Sigmoid colon (tissue), 6 donors: ENCODE measurements at regions not wholly inside any gene's neighbourhood (a gene's known extent, or its start where the extent isn't known, plus 50 kb on each side); places are given as distances from the start of the nearest gene placed in this dataset.

Source experiments
- DNase-seq: peaks from one replicate; pipeline ENCODE4 v3.0.0-alpha.2; 2019
- H3K27ac ChIP-seq, 4 donors: fragments of 200-600 bp; sonication (generic); one replicate each; pipeline ENCODE4 v1.5.1; 2016 to 2019; ENCODE audit warnings: mild to moderate bottlenecking in 1 of 4
- H3K27me3 ChIP-seq, 3 donors: fragments of 200-600 bp; sonication (generic); one replicate each; pipeline ENCODE4 v1.5.1; 2019; ENCODE audit warnings: mild to moderate bottlenecking in 1 of 3
- H3K36me3 ChIP-seq, 4 donors: fragments of 200-600 bp; sonication (generic); one replicate each; pipeline ENCODE4 v1.5.1; 2016 to 2019
- H3K4me1 ChIP-seq, 4 donors: fragments of 200-600 bp; sonication (generic); one replicate each; pipeline ENCODE4 v1.5.1; 2017 to 2019
- H3K4me3 ChIP-seq, 4 donors: fragments of 200-600 bp; sonication (generic); one replicate each; pipeline ENCODE4 v1.5.1; 2017 to 2019; ENCODE audit warnings: mild to moderate bottlenecking in 2 of 4, moderate library complexity in 1 of 4
- H3K9me3 ChIP-seq, 4 donors: fragments of 200-600 bp in 3 of 4; sonication (generic) in 3 of 4; one replicate each; pipeline versions ENCODE4 v1.5.1 to v1.6.1; 2013 to 2019
- CTCF ChIP-seq, 4 experiments: fragments of 450-650 bp in 3 of 4; fragments of 200-600 bp in 1 of 4; IDR thresholded peaks; one replicate each; pipeline ENCODE4 v1.5.1; 2016 to 2019; ENCODE audit warnings: antibody characterized with exemption in 4 of 4, mild to moderate bottlenecking in 3 of 4, moderate library complexity in 2 of 4
- EP300 ChIP-seq, 4 donors: sonication (generic); formaldehyde crosslinking; IDR thresholded peaks; one replicate each; pipeline ENCODE4 v1.6.1; 2017; ENCODE audit warnings: antibody characterized with exemption in 4 of 4
- POLR2A ChIP-seq, 2 donors: fragments of 450-650 bp; IDR thresholded peaks; one replicate each; pipeline ENCODE4 v1.6.1; 2016; ENCODE audit warnings: antibody characterized with exemption in 2 of 2, mild to moderate bottlenecking in 2 of 2, moderate library complexity in 2 of 2
- POLR2AphosphoS5 ChIP-seq, 4 donors: sonication (generic); formaldehyde crosslinking; IDR thresholded peaks; one replicate each; pipeline ENCODE4 v1.6.1; 2017; ENCODE audit warnings: antibody characterized with exemption in 4 of 4
- WGBS, 2 donors: extraction: QIAGEN DNeasy Blood & Tissue Kit; methylation state at CpG; one replicate each; pipeline ENCODE4 v1.1.7; 2013; 5-methylcytosine and 5-hydroxymethylcytosine counted together
- intact Hi-C: fragments of 100-400 bp; cut with DNase I; formaldehyde crosslinking; loops from one replicate; pipeline ENCODE4 v1.15.1; 2023
- small RNA-seq, 3 donors: library from RNA; depleted of rRNA; stranded (forward); fragments of <200 nt; gene quantifications; one replicate each; pipeline ENCODE3, GENCODE V24; 2016
- donor health status: healthy with polysubstance abuse.
- donor health status: healthy.

- H3K4me3 ChIP-seq = no peak overlapping the region
- TF ChIP-seq EP300 (IDR thresholded peaks at IDR 0.05) (no peak), POLR2A (IDR thresholded peaks at IDR 0.05) (no peak), CTCF (IDR thresholded peaks at IDR 0.05) (no peak), POLR2AphosphoS5 (IDR thresholded peaks at IDR 0.05) (no peak)
- no peaks in the 10 kb centered on the region for H3K36me3 ChIP-seq
- H3K9me3 ChIP-seq = no peaks in the 10 kb centered on the region
- DNase-seq = no peak
- intact Hi-C loops = no loop called here
- H3K27me3 ChIP-seq = peaks cover 0 to 3% (median 0%) of the 10 kb centered on the region in 3 donors
- no peak overlapping the region for H3K27ac ChIP-seq
- no peaks in the 10 kb centered on the region for H3K4me1 ChIP-seq
- 72 to 84% methylated on average over 2 of the region's 2 CpGs for WGBS, 2 donors
Observed at GRCh38 chr6:96470296-96470695, 51.3 kb upstream of the UFL1 start.

Small RNAs in the stretch of these regions (small RNA-seq; reads per million reads assigned to genes)
- gene RN7SL797P = 0 reads per million in 3 donors
